Stimulated activated effector memory CD8-positive, alpha-beta T cell treated with anti-CD3 and anti-CD28 coated beads, Interleukin-12 subunit alpha, Interleukin-12 subunit beta, amount 100 ng/mL, for 72 hours (primary cell): ENCODE measurements at regions not wholly inside any gene's neighbourhood (a gene's known extent, or its start where the extent isn't known, plus 50 kb on each side); places are given as distances from the start of the nearest gene placed in this dataset.
"Not testable (repeated sequence)": the region's sequence is repeated elsewhere in the genome, so short reads cannot be mapped to it uniquely, and the experiment has no call there.

Experiments used
- ATAC-seq: fragments of 150-1000 bp; cut with Tn5 transposase; 2 replicates; pipeline ENCODE4 v1.10.0; 2021
- DNase-seq, 2 donors: peaks; one replicate each; pipeline ENCODE4 v3.0.0; 2021 to 2022; ENCODE audit warnings: low spot score in 2 of 2
- H3K27ac Mint-ChIP-seq: one replicate; pipeline ENCODE4 v1.8.0; 2022; ENCODE audit warnings: mild to moderate bottlenecking, mixed read lengths
- H3K36me3 Mint-ChIP-seq: one replicate; pipeline ENCODE4 v1.8.0; 2022; ENCODE audit warnings: mild to moderate bottlenecking, mixed read lengths
- H3K4me1 Mint-ChIP-seq: one replicate; pipeline ENCODE4 v1.8.0; 2022; ENCODE audit warnings: mixed read lengths
- H3K4me3 Mint-ChIP-seq: one replicate; pipeline ENCODE4 v1.8.0; 2022; ENCODE audit warnings: mild to moderate bottlenecking, mixed read lengths
- H3K9me3 Mint-ChIP-seq: one replicate; pipeline ENCODE4 v1.8.0; 2022; ENCODE audit warnings: mixed read lengths

- H3K9me3 Mint-ChIP-seq = peaks cover 3% of the 10 kb centered on the region
- DNase-seq (no peak), ATAC-seq (no peak)
- no peaks in the 10 kb centered on the region for H3K4me1 Mint-ChIP-seq
- H3K27ac Mint-ChIP-seq = no peak overlapping the region
- no peaks in the 10 kb centered on the region for H3K36me3 Mint-ChIP-seq
- no peak overlapping the region for H3K4me3 Mint-ChIP-seq
Measured at GRCh38 chr7:82600531-82600930, 157.0 kb upstream of the CACNA2D1 start.

- no peak for DNase-seq
- Mint-ChIP-seq H3K36me3 (no peaks in the 10 kb centered on the region), H3K27ac (no peak overlapping the region), H3K9me3 (peaks cover 3% of the 10 kb centered on the region), H3K4me1 (no peaks in the 10 kb centered on the region), H3K4me3 (no peak overlapping the region)
- ATAC-seq = no peak
Measured at GRCh38 chr7:82599895-82600294, 156.3 kb upstream of the CACNA2D1 start.

- no peak overlapping the region for H3K4me3 Mint-ChIP-seq
- ATAC-seq (no peak), DNase-seq (no peak)
- no peak overlapping the region for H3K27ac Mint-ChIP-seq
- H3K36me3 Mint-ChIP-seq = no peaks in the 10 kb centered on the region
- H3K9me3 Mint-ChIP-seq = peaks cover 3% of the 10 kb centered on the region
- H3K4me1 Mint-ChIP-seq = no peaks in the 10 kb centered on the region
Measured at GRCh38 chr7:82598958-82599357, 155.4 kb upstream of the CACNA2D1 start.

GRCh38 chr7:82595795-82596194 lies 152.2 kb upstream of the CACNA2D1 start:
- not testable (repeated sequence) for H3K27ac Mint-ChIP-seq, DNase-seq, H3K36me3 Mint-ChIP-seq, H3K4me3 Mint-ChIP-seq, ATAC-seq, H3K9me3 Mint-ChIP-seq, H3K4me1 Mint-ChIP-seq

DNA sequence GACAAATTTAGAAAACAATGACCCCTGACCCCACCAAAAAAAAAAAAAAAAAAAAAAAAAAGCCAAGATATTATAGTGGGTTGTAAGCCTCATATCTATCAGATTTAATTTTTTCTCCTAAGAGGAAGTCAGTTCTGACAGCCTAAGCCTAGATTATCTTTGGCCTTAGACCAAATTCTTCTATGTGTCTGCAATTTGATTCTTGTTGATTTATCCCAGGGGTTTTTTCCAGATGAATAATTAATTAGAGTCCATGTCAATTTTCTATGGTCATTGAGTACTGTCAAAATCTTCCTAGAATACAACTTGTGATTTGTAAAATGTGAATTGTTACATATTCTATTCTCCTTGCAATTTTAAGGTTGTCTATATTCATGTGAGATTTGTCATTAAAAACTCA lies 151.6 kb upstream of the CACNA2D1 start:
- H3K4me3 Mint-ChIP-seq = no peak overlapping the region
- DNase-seq (no peak), ATAC-seq (no peak)
- no peaks in the 10 kb centered on the region for H3K4me1 Mint-ChIP-seq
- peaks cover 3% of the 10 kb centered on the region for H3K9me3 Mint-ChIP-seq
- no peaks in the 10 kb centered on the region for H3K36me3 Mint-ChIP-seq
- H3K27ac Mint-ChIP-seq = no peak overlapping the region

GRCh38 chr7:82594665-82595064 lies 151.1 kb upstream of the CACNA2D1 start:
- Mint-ChIP-seq H3K27ac (no peak overlapping the region), H3K36me3 (no peaks in the 10 kb centered on the region), H3K9me3 (peaks cover 3% of the 10 kb centered on the region), H3K4me1 (no peaks in the 10 kb centered on the region), H3K4me3 (no peak overlapping the region)
- ATAC-seq (no peak), DNase-seq (no peak)

GRCh38 chr7:82593780-82594179 lies 150.2 kb upstream of the CACNA2D1 start:
- ATAC-seq (no peak), DNase-seq (no peak)
- no peak overlapping the region for H3K27ac Mint-ChIP-seq

GRCh38 chr7:82592416-82592815 lies 148.8 kb upstream of the CACNA2D1 start:
- ATAC-seq = no peak
- H3K4me3 Mint-ChIP-seq = no peak overlapping the region
- no peak overlapping the region for H3K27ac Mint-ChIP-seq
- DNase-seq = no peak
- no peaks in the 10 kb centered on the region for H3K4me1 Mint-ChIP-seq
- no peaks in the 10 kb centered on the region for H3K36me3 Mint-ChIP-seq
- H3K9me3 Mint-ChIP-seq = peaks cover 3% of the 10 kb centered on the region

More at GRCh38 chr7:82593780-82594179, 150.2 kb upstream of the CACNA2D1 start:
- Mint-ChIP-seq H3K4me3 (no peak overlapping the region), H3K36me3 (no peaks in the 10 kb centered on the region), H3K9me3 (peaks cover 3% of the 10 kb centered on the region), H3K4me1 (no peaks in the 10 kb centered on the region)

DNA sequence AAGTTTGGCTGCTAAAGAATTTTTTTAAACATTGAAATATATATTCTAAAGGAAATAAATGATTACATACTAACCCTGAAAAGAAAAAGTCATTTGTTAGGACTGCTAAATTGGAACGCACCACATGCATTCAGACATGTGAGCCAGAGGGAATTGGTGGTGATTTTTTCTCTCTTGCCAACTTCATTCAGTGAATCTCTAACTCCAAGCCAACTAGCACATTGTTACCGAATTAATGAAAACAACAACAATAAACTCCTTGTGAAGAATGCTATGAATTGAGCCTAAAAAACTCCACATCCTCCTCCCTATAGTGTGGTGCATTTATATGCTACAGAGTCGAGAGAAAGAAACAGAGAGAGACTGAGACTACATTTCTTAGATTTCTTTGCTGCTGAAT lies 135.5 kb upstream of the CACNA2D1 start:
- peaks cover 3% of the 10 kb centered on the region for H3K9me3 Mint-ChIP-seq
- H3K27ac Mint-ChIP-seq = no peak overlapping the region
- no peak overlapping the region for H3K4me3 Mint-ChIP-seq
- ATAC-seq = no peak
- no peak for DNase-seq
- no peaks in the 10 kb centered on the region for H3K4me1 Mint-ChIP-seq
- H3K36me3 Mint-ChIP-seq = no peaks in the 10 kb centered on the region

DNA sequence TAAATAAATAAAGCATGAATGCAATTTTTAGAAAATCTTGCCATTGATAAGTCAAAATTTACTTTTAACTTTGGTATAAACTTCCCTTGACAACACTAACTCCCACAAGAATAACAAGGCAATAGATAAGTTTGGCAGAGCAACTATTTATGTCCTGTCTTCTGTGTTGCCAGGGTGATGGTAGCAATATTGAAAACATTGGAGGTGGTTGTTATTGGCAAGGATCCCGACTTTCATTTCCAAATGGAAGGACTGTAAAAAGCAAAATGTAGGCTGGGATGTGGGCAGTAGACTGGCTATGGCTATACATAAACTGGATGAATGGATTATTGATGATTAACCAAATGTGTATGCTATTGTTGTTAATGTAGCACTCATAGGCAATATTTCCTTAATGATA lies 134.9 kb upstream of the CACNA2D1 start:
- no peak for ATAC-seq

GRCh38 chr7:82572195-82572880 lies 128.8 kb upstream of the CACNA2D1 start:
- Mint-ChIP-seq H3K27ac (no peak overlapping the region), H3K4me3 (no peak overlapping the region), H3K36me3 (no peaks in the 10 kb centered on the region), H3K4me1 (no peaks in the 10 kb centered on the region), H3K9me3 (peaks cover 3% of the 10 kb centered on the region)
- DNase-seq (peak; percentile 48 to 73), ATAC-seq (peak; percentile 65)

More for the DNA sequence above, 134.9 kb upstream of the CACNA2D1 start:
- H3K9me3 Mint-ChIP-seq = peaks cover 3% of the 10 kb centered on the region
- no peak overlapping the region for H3K27ac Mint-ChIP-seq
- no peaks in the 10 kb centered on the region for H3K4me1 Mint-ChIP-seq
- no peaks in the 10 kb centered on the region for H3K36me3 Mint-ChIP-seq
- DNase-seq = no peak
- H3K4me3 Mint-ChIP-seq = no peak overlapping the region

DNA sequence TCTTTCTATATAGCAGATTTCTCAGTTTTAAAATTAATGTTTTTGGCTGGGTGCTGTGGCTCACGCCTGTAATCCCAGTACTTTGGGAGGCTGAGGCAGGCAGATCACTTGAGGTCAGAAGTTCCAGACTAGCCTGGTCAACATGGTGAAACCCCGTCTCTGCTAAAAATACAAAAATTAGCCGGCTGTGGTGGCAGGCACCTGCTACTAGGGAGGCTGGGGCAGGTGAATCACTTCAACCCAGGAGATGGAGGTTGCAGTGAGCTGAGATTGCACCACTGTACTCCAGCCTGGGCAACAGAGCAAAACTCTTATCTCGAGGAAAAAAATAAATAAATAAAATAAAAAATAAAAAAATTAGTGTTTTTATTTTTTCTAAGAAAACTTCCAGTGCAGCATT lies 127.5 kb upstream of the CACNA2D1 start:
- ATAC-seq, H3K36me3 Mint-ChIP-seq, H3K27ac Mint-ChIP-seq, H3K9me3 Mint-ChIP-seq, DNase-seq, H3K4me3 Mint-ChIP-seq, H3K4me1 Mint-ChIP-seq: not testable (repeated sequence)

- DNase-seq = no peak
- H3K4me3 Mint-ChIP-seq = no peak overlapping the region
- no peak overlapping the region for H3K27ac Mint-ChIP-seq
- no peaks in the 10 kb centered on the region for H3K36me3 Mint-ChIP-seq
- ATAC-seq = no peak
- H3K9me3 Mint-ChIP-seq = no peaks in the 10 kb centered on the region
- H3K4me1 Mint-ChIP-seq = no peaks in the 10 kb centered on the region
Measured at GRCh38 chr7:82567841-82568240, 124.3 kb upstream of the CACNA2D1 start.

DNA sequence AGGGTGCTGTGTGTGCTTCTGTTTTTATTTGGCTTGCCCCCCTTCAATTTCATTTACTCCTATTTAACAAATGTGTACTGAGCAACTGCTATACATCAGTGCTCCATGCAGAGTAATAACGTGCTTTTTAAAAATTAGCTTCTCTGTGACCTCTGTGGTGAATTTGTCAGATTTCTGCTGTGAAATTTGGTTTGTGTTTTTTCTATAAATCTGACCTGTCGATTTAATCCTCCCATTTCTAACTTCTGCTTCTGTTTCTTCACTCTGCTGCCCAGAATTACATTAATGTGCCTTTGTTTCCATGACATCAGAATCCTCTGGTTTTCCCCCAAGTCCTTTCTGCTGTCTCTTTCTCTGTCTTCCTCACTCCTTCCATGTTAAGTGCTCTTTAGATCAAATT lies 123.8 kb upstream of the CACNA2D1 start:
- H3K9me3 Mint-ChIP-seq = no peaks in the 10 kb centered on the region
- H3K27ac Mint-ChIP-seq = no peak overlapping the region
- no peak for DNase-seq
- no peaks in the 10 kb centered on the region for H3K36me3 Mint-ChIP-seq
- no peak overlapping the region for H3K4me3 Mint-ChIP-seq
- no peak for ATAC-seq
- H3K4me1 Mint-ChIP-seq = no peaks in the 10 kb centered on the region

GRCh38 chr7:82566752-82567151 lies 123.2 kb upstream of the CACNA2D1 start:
- no peaks in the 10 kb centered on the region for H3K9me3 Mint-ChIP-seq
- H3K4me1 Mint-ChIP-seq = no peaks in the 10 kb centered on the region
- ATAC-seq = no peak
- DNase-seq = no peak
- H3K27ac Mint-ChIP-seq = no peak overlapping the region
- no peaks in the 10 kb centered on the region for H3K36me3 Mint-ChIP-seq
- no peak overlapping the region for H3K4me3 Mint-ChIP-seq

- no peak for ATAC-seq
- Mint-ChIP-seq H3K27ac (no peak overlapping the region), H3K4me1 (no peaks in the 10 kb centered on the region), H3K4me3 (no peak overlapping the region), H3K36me3 (no peaks in the 10 kb centered on the region), H3K9me3 (no peaks in the 10 kb centered on the region)
- DNase-seq = no peak
Measured at GRCh38 chr7:82562716-82563404, 119.3 kb upstream of the CACNA2D1 start.
